T-helper 2 cell treated with Interferon-gamma antibody and Interleukin-4, amounts not matched to agents 5 μg/mL and 100 μg/mL, for 36 hours (primary cell): ENCODE measurements at regions not wholly inside any gene's neighbourhood (a gene's known extent, or its start where the extent isn't known, plus 50 kb on each side); places are given as distances from the start of the nearest gene placed in this dataset.
"Not testable (repeated sequence)": the region's sequence is repeated elsewhere in the genome, so short reads cannot be mapped to it uniquely, and the experiment has no call there.

ENCODE experiments used
- DNase-seq: peaks from one replicate; pipeline ENCODE4 v3.0.0; 2021; ENCODE audit warnings: low spot score
- H3K27ac Mint-ChIP-seq: one replicate; pipeline ENCODE4 v1.8.0; 2021; ENCODE audit warnings: mild to moderate bottlenecking, mixed read lengths
- H3K27me3 Mint-ChIP-seq: one replicate; pipeline ENCODE4 v1.8.0; 2021; ENCODE audit warnings: low read depth, mixed read lengths
- H3K36me3 Mint-ChIP-seq: one replicate; pipeline ENCODE4 v1.8.0; 2021; ENCODE audit warnings: low read depth, mixed read lengths
- H3K4me1 Mint-ChIP-seq: one replicate; pipeline ENCODE4 v1.8.0; 2021; ENCODE audit warnings: low read depth, mixed read lengths
- H3K4me3 Mint-ChIP-seq: one replicate; pipeline ENCODE4 v1.8.0; 2022; ENCODE audit warnings: mild to moderate bottlenecking, moderate library complexity, mixed read lengths
- H3K9me3 Mint-ChIP-seq: one replicate; pipeline ENCODE4 v1.8.0; 2021; ENCODE audit warnings: mixed read lengths

DNA sequence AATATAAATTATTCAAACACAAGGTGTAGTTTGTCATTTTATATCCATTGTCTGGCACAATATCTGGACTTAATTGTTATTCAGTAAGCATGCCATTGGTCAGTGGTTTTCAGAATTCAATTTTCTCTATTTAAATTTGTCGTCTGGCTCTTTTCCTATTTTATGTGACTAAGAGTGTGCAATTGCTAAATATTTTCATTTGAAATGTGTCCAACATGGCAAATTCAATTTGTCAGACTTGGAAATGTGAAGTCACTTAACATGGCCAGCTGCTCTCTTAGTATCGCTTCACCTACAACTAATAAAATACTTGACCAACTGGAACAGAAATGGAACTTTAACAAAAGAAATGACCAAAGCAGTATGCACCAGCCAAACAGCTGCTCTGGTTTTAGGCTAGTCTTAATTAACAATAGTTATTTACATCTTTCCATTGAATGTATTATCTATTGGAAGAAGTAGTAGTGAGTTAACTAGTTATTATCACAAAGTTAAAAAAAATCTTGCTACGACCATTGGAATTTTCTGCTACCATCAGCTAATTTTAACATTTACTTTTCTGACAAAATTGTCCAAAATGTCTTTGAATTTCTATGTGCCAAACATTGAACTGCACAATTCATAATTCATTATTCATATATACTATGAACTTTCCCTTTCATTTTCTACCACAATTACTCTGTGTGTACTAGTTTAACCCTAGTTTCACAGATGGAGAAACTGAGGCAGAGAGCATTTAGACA, 720.7 kb upstream of the FAM174A start:
- H3K27ac Mint-ChIP-seq, result no peak overlapping the region

DNA sequence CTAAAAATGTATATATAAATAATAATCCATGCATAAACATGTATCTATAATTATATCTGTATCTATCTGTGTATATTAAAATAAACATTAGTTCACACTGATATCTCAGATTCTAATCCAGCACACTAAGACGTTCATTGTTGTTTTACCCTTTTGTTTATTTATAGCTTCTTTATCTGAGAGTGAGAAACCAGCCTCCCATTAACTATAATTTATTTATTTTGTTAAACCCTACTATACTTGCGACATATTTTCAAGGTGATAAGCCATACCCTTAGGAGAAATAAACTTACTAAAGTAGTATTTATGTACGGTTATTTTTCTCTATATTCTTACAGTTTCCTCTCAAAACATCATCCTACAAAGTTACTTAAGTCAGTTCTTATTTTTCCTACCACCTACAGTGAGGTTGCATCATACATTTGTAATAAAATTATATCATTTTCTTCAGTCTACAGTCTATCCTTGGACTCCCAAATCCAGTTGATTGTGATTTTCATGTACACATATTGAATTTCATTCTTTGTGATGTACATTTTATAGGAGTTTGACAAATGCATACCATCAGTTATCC, 726.4 kb upstream of the FAM174A start:
- DNase-seq, result no peak
- Mint-ChIP-seq H3K9me3 (no peaks in the 10 kb centered on the region), H3K4me3 (no peak overlapping the region), H3K27me3 (no peaks in the 10 kb centered on the region), H3K36me3 (no peaks in the 10 kb centered on the region), H3K27ac (no peak overlapping the region), H3K4me1 (no peaks in the 10 kb centered on the region)

More for the DNA sequence above, 720.7 kb upstream of the FAM174A start:
- Mint-ChIP-seq H3K27me3 (no peaks in the 10 kb centered on the region), H3K4me1 (no peaks in the 10 kb centered on the region), H3K36me3 (no peaks in the 10 kb centered on the region), H3K4me3 (no peak overlapping the region), H3K9me3 (no peaks in the 10 kb centered on the region)
- DNase-seq, result no peak

DNA sequence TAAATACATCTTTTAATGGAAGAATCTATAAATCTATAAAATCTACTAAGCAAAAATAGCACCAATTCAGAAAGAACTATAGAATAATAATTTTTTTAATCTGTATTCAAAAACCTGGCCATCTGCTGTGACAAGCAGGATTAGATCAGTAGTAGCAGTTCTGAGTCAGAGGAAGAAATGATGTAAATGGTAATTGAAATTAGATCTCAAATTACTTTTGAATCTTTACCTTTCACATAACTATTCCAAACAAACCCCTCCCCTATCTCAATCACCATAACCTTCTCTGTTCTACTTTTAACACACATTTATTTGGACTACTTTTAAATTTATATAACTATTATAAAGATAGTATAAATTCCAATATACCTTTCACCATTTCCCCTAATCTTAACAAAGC, 727.8 kb upstream of the FAM174A start:
- Mint-ChIP-seq H3K4me3 (no peak overlapping the region), H3K36me3 (no peaks in the 10 kb centered on the region), H3K4me1 (no peaks in the 10 kb centered on the region), H3K9me3 (no peaks in the 10 kb centered on the region), H3K27ac (no peak overlapping the region), H3K27me3 (no peaks in the 10 kb centered on the region)
- DNase-seq, result no peak

DNA sequence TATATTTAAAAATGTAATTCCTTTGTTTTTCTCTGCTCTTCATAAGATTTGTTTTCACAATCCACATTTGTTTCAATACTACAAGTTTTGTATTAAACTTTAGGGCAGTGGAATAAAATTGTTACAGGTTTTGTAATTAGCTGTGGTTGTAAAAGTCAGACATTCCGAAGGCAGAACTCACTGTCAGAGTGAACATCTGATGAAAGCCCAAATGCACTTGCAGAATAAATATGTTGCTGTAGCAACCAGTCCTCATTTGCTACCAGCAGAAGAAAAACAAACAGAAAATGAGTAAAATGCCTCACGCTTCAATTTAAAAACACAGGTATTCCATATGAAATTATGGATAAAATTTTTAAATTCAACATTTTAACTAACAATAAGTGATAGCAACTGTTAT, 740.1 kb upstream of the FAM174A start:
- Mint-ChIP-seq H3K9me3 (peaks cover 6% of the 10 kb centered on the region), H3K4me1 (no peaks in the 10 kb centered on the region), H3K36me3 (no peaks in the 10 kb centered on the region), H3K27ac (no peak overlapping the region), H3K27me3 (no peaks in the 10 kb centered on the region), H3K4me3 (no peak overlapping the region)
- DNase-seq, result no peak

DNA sequence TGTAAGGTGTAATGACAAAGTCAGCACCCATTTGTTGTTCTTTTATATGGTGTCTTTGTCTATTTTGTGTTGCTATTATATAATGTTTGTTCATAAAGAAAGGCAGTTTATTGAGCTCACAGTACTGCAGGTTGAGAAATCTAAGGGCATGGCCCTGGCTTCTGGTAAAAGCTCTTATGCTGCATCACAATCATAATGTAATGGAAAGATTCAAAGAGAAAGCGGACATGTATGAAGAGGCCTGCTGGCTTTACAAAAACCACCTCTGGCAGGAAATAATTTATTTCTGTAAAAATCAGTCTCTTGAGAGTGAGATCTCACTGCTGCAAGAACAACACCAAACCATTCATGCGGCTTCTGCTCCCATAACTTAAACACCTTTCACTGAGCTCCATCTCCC, 746.7 kb upstream of the FAM174A start:
- Mint-ChIP-seq H3K4me3 (no peak overlapping the region), H3K27me3 (no peaks in the 10 kb centered on the region), H3K4me1 (no peaks in the 10 kb centered on the region), H3K27ac (no peak overlapping the region), H3K36me3 (no peaks in the 10 kb centered on the region), H3K9me3 (no peaks in the 10 kb centered on the region)
- no peak for DNase-seq

DNA sequence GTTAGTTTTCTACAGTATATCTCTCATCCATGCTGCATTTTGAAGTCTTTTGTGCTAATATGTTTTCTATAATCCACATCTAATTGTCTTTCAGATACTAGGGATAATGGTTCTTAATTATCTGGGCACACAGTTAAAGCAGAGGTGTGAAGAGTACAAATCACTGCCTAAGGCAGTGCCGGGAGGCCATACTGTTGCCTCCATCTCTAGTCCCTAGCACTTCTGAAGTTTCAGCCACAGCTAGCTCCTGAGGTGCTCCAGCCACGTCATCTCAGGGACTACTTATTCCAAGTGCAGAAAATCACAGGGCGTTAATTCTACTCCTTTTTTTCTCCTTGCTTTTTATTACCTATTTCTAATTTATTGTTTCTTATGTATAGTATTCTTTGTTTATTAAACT, 760.0 kb upstream of the FAM174A start:
- no peaks in the 10 kb centered on the region for H3K9me3 Mint-ChIP-seq
- no peaks in the 10 kb centered on the region for H3K4me1 Mint-ChIP-seq
- DNase-seq, result no peak
- H3K27ac Mint-ChIP-seq, result no peak overlapping the region
- no peak overlapping the region for H3K4me3 Mint-ChIP-seq
- no peaks in the 10 kb centered on the region for H3K36me3 Mint-ChIP-seq
- H3K27me3 Mint-ChIP-seq, result no peaks in the 10 kb centered on the region

DNA sequence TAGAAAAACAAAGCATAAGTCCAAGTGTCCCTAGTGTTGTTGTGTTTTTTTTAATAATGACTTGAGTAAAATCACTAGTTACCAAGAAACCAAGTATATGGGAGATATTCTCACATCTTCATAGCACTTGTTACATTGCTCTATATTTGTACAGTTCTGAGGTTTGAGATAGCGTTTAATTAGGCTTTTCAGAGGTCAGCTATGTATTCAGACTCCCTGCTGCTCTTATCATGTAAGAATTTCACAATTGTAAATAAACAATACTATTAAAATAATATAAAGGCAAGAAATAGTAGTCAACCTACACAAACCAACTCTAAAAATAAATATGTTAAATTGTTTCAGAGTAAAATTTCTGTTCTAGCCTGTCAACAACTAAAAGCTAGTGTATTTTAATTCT, 761.9 kb upstream of the FAM174A start:
- H3K27ac Mint-ChIP-seq, result no peak overlapping the region
- DNase-seq, result no peak
- no peaks in the 10 kb centered on the region for H3K9me3 Mint-ChIP-seq
- H3K36me3 Mint-ChIP-seq, result no peaks in the 10 kb centered on the region
- no peak overlapping the region for H3K4me3 Mint-ChIP-seq
- no peaks in the 10 kb centered on the region for H3K4me1 Mint-ChIP-seq
- no peaks in the 10 kb centered on the region for H3K27me3 Mint-ChIP-seq

DNA sequence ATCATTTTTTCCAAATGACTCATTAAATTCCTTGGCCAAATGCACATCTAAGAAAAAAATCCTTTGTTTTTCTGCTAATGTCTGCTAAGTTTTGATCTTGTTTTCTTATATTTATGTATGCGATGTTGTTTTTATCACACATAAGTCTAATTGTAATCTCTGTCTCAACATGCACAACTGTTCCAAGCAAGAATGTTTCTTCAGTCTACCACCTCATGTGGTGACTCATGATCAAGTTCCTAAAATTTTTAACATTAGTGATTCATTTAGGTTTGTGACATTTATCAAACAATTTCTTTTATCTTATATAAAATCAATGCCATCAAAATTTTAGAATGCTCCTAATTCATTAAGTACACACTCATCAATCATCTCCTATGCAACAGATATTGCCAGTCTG, 763.9 kb upstream of the FAM174A start:
- Mint-ChIP-seq H3K27me3 (no peaks in the 10 kb centered on the region), H3K4me1 (no peaks in the 10 kb centered on the region), H3K36me3 (no peaks in the 10 kb centered on the region), H3K9me3 (no peaks in the 10 kb centered on the region), H3K27ac (no peak overlapping the region), H3K4me3 (no peak overlapping the region)
- DNase-seq, result no peak

DNA sequence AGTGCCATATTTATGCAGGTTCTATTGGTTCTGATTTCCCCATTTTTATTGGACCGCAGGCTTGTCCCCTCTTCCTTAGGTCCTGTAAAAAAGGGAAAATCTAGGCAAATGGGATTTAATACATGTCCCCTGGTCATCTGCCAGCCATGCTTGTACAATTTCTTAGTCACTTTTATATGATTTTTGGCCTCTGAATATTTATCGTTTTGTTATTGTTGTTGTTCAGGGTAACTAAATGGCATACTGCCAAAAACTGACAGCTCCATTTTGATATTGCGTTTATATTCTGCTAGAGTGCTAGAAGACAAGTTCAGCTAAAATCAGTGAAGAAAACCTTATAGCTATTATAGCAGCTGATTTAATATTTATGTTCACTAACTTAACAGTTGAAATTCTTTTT, 770.2 kb upstream of the FAM174A start:
- Mint-ChIP-seq H3K4me3 (no peak overlapping the region), H3K4me1 (no peaks in the 10 kb centered on the region), H3K36me3 (no peaks in the 10 kb centered on the region), H3K9me3 (peaks cover 12% of the 10 kb centered on the region), H3K27me3 (no peaks in the 10 kb centered on the region), H3K27ac (no peak overlapping the region)
- DNase-seq, result no peak

DNA sequence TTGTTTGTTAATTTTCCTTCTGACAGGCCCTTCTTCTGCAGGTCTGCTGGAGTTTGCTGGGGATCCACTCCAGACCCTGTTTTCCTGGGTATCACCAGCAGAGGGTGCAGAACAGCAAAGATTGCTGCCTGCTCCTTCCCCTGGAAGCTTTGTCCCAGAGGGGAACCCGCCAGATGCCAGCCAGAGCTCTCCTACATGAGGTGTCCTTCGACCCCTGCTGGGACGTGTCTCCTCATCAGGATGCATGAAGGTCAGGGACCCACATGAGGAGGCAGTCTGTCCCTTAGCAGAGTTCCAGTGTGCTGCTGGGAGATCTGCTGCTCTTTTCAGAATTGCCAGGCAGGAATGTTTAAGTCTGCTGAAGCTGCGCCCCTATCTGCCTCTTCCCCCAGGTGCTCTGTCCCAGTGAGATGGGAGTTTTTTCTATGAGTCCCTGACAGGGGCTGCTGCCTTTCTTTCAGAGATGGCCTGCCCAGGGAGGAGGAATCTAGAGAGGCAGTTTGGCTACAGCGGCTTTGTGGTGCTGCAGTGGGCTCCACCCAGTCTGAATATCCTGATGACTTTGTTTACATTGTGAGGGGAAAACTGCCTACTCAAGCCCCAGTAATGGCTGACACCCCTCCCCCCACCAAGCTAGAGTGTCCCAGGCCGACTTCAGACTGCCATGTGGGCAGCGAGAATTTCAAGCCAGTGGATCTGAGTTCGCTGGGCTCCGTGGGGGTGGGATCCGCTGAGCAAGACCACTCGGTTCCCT, 772.0 kb upstream of the FAM174A start:
- Mint-ChIP-seq H3K9me3 (peaks cover 12% of the 10 kb centered on the region), H3K36me3 (no peaks in the 10 kb centered on the region), H3K4me3 (no peak overlapping the region), H3K27me3 (no peaks in the 10 kb centered on the region), H3K27ac (no peak overlapping the region), H3K4me1 (no peaks in the 10 kb centered on the region)
- no peak for DNase-seq

DNA sequence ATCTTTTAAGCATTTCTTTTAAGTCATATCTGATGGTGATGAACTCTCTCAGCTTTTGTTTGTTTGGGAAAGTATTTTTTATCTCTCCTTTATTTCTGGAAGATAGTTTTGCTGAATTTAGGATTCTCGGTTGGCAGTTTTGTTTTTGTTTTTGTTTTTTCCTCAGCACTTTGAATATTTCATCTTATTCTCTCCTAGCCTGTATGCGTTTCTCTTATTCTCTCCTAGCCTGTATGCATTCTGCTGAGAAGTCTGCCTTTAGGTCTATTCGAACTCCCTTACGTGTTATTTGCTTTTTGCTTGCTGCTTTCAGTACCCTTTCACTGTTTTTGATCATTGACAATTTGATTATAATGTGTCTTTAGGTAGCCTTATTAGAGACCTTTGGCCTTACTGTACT, 787.8 kb upstream of the FAM174A start:
- Mint-ChIP-seq H3K9me3 (peaks cover 10% of the 10 kb centered on the region), H3K27me3 (no peaks in the 10 kb centered on the region), H3K27ac (no peak overlapping the region), H3K36me3 (no peaks in the 10 kb centered on the region), H3K4me1 (no peaks in the 10 kb centered on the region), H3K4me3 (no peak overlapping the region)
- no peak for DNase-seq

DNA sequence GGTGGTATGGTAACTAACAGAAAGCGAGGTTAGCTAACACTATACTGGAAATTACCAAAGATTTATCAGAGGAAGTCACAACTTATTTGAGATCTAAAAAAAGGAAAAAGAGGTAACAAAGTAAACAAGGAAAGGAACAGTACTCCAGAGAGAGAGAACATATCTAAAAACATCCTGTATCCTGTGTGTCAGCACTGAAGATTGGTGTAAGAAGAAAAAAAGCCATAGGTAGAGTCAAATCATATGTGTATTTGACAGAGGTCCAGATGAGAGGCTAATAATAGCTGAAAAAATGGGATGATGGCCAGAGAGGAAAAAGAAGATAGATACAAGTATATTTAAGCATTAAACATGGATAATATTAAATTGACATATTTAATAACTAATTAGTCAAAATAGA, 802.0 kb upstream of the FAM174A start:
- H3K36me3 Mint-ChIP-seq, H3K4me3 Mint-ChIP-seq, DNase-seq, H3K9me3 Mint-ChIP-seq, H3K27ac Mint-ChIP-seq, H3K4me1 Mint-ChIP-seq, H3K27me3 Mint-ChIP-seq: not testable (repeated sequence)

DNA sequence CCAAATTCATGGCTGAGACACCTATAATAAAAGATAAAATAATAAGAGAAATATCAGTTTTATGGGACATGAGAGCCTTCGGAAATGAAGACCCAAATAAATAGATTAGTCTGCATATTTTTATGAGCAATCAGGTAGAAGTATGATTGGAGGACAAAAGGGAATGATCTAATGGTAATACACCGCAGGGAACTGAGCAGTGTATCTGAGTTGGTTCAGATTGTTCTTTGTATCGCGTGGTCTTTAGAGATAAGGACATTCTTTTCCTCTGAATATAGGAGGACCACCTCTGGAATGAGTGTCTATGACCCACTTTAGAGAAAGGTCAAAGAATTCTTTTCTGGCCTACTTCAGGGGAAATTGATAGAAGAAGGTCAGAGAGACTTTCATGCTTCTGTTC, 801.8 kb upstream of the CHD1 start:
- H3K4me3 Mint-ChIP-seq, H3K27ac Mint-ChIP-seq, H3K9me3 Mint-ChIP-seq, H3K36me3 Mint-ChIP-seq, H3K27me3 Mint-ChIP-seq, DNase-seq, H3K4me1 Mint-ChIP-seq: not testable (repeated sequence)

DNA sequence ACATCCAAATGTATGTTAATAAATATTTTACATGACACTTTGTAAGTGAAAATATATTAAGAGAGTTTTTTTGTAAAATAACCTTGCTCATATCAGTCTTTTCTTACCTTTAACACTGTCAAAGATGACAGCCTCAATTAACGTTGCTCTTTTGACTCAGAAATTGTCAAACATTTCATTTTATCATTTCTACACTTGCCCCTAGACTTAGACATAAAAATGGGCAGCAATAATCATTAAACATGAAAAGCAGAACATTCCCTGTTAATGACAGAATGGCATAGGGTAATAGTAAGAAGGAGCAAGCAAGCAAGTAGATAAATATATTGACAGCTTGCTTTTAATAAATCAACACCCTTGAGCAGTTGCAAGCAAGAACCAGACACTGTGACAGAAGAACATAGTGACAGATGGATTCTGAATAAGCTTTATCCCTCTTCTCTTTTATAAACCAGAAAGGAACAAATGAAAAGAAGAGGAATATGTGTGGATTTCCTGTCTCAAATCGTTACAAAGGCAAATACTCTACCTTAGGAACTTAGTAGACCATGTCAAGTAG, 796.0 kb upstream of the CHD1 start:
- Mint-ChIP-seq H3K36me3 (no peaks in the 10 kb centered on the region), H3K9me3 (no peaks in the 10 kb centered on the region), H3K27me3 (no peaks in the 10 kb centered on the region), H3K27ac (no peak overlapping the region), H3K4me3 (no peak overlapping the region), H3K4me1 (no peaks in the 10 kb centered on the region)
- no peak for DNase-seq
